Islet precursor cell (in vitro differentiated cells): ENCODE measurements at regions not wholly inside any gene's neighbourhood (a gene's known extent, or its start where the extent isn't known, plus 50 kb on each side); places are given as distances from the start of the nearest gene placed in this dataset.

Experiments
- DNase-seq: peaks from one replicate; pipeline ENCODE4 v3.0.0-alpha.2; 2018

DNA sequence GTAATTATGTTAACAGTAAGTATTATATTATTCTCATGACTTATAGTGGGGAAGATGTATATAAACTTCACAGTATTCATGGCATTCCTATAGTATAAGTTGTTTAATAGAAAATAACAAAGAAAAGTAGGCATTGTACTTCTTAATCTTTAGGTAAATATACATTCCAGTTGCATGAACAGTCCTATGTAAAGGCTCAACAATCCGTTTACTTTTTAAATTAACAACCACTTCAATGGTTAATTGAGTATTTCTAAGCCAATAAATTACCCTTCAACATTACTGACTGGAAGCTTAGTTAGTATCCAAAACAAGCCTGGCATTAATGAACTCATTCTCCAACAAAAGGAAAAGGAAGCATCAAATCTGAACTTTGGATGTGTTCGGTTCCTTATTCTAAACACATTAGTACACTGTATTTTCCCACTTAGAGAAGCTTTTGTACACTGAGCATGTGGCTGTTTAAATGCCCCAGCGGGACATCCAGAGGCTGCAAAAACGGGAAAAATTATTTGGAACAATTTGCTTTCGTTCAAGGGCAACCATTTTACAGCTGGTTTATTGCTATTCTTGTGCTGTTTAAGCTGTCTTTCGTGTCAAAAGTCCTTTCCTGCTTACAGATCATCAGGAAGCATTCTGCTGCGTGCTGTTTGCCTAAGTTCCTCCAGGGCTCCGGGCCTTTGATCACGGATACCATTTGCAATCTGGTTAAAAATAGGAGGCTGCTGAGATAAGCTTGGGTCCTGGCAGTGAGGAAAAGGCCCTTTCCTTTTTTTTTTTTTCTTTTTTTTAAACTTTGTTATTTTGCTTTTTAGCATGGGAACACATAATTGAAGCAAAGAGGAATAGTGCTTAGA lies 460.3 kb downstream of the SPRY1 start:
- DNase-seq: peak; percentile 73

DNA sequence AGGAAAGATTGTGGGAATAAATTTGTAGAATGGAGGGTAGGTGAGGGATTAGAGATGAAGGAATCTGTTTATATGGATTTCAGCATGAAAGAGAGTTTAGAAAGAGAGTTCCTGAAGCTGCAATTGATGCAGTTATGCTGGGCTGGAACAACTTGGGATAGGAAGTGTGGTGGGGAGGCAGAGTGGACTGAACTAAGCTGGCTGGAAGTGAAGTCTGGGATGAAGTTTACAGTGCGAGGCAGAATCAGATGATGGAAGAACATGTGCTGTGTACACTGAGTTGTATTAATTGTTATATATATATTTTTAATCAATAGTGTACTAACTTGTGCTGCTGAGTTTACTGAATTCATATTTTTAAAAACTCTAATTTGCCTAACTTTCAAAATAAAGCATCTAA lies 461.9 kb downstream of the SPRY1 start:
- DNase-seq: no peak

DNA sequence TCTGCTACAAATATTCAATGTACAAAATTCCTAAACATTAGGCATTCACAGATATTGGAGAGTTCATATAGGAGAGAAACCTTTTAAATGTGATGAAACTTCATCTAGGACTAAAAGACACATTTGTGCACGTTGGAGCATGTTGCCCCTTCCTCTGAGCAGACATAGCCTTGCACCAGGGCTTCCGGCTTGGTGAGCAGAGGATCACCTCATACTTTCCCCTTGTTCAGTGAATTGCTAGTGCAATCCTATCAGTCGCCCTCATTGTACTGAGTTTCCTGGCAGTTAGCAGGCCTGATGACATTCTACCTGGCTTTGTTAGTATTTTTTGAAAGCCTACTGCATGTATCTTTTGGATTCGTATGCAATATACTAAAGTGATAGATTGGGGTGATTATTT lies 466.2 kb downstream of the SPRY1 start:
- no peak for DNase-seq

DNA sequence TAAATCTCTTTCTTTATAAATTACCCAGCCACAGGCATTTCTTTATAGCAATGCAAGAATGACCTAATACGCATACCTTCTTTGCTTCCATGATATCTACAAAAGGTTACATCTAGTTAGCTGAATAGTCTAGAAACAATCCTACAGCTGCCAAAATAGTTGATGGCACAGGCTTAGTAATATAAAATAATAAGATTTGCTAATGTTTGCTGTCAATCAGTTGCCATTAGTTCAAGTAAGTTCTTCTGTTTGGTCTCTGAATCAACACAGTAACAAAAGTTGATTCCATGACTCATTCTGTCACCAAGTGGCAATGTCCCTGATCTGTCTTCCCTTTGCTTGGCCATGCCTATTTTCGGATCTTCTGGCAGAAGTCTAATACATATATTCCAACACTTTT lies 470.2 kb downstream of the SPRY1 start:
- DNase-seq: no peak

DNA sequence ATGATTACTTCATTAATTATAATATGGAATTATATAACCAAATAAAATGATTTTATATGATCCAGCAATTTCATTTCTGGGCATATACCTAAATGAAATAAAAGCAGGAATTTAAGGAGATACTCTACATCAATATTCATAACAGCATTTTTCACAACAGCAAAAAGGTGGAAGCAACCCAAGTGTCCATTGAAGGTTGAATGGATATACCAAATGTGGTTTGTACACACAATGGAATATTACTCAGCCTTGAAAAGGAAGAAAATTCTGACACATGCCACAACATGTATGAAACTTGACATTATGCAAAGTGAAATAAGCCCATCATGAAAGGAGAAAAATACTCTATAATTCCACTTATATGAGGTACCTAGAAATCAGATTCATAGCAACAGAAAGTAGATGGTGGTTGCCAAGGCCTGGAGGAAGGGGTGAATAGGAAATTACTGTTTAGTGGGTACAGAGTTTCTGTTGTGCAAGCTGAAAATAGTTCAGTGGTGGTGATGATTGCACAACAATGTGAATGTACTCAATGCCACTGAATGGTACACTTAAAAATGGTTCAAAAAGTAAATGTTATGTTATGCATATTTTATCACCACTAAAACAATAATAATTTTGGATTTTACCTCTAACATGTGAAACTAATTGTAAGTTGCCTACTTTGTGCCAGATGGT lies 471.5 kb downstream of the SPRY1 start:
- no peak for DNase-seq

DNA sequence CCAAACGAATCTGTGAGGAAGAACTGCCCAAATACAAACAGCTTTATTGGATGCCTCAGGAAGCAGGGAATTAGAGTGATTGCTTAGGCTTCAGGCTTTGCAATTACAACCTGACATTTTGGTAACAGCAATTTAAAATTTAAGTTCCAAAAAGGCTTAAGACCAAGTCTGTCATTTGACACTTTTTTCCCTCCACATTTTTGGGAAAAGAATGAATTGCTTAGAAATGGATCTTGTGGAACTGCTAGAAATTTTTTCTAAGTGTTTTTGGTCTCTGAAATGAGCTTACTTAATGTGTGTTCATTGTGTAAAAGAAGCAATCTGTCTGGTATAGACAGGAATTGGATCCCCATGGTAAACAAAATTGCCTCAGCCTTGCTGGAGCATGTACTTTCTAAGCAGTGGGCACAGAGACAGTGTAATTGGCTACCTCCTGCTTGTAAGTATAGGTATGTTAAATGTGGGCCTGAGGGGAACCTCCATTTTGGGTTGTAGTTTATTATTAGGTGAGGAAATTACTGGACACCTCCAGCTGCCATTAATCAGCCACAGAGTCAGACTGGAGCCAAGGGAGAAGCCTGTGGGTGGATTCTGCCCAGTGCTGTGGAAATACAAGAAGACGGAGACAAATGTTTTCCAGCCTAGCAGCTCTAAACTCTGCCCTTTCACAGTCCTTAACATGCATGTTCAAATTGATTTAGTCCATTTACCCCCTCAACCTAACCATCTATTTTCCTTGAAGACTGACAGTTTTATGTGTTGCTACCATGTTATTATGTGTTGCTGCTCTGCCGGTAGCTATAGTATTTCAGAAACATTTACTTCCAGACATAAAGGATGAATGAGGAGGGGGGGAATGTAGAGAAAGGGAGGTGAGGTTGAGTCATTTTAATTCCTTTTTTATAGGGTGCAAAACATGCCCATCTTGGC lies 473.0 kb downstream of the SPRY1 start:
- peak; percentile 56 for DNase-seq

DNA sequence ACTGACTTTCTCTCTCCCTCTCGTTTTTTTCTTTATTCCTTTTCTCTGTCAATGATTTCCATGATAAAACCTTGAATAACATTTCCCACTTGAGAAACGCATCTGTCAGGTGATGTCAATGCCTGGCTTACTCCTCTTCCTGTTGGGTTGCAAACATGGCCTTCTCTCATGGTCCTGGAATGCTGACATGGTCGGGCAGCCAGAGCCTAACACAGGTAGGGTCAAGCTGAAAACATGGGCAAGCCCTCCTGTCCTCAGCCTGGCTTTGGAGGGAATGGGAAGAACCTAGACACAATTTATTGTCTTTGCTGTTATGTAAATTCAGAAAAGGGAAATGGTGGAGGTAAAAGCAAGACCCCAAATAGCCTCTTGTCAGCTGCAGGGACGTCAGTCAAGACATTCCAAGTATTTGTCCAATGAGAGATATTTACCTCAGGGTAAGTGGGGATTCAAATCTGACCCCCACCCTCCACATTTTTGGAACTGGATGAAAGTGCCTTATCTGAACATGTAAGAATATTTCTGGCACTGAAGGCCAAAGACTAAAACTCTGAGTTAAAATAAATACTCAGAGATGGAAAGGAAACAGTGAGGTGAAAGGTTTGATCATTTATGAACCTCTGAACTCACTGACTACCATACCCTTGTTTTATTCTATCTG lies 473.8 kb downstream of the SPRY1 start:
- peak; percentile 62 for DNase-seq

GRCh38 chr4:123871341-123871740 lies 474.7 kb downstream of the SPRY1 start:
- peak; percentile 63 for DNase-seq

DNA sequence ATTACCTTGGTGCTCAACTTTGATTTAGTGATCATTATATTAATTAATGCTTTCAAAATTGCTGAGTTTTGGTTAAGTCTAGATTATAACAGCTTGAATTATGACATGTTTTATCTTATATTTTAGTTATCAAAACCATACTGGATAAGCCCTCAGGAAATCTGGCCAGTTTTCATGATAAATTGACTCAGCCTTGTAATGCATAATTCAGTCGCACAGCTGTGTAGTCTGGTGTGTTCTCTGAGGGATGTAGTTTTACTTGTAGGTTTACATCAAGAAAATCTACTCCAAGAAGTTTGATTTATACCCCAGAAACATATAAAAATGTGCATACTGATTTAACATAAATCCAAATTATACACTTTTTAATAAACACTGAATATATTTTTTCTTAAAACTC lies 477.5 kb downstream of the SPRY1 start:
- no peak for DNase-seq

DNA sequence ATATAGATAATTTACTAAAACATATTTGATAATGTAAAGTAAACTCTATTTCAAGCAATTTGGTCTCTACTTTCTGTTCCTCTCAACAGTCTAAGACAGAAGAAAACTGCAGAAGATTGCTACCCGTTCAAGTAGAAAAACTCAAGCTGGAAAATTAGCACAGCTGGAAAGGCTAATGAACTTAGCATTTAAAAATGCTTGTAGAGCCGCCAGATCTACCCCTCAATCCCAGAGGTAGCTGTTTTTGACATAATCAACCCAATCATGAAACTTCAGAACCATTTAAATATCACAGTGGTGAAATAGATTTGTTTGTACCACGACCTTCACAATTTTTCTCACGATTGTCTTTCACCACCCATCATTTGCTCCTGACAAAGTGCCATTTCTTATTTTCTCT lies 479.5 kb downstream of the SPRY1 start:
- no peak for DNase-seq

DNA sequence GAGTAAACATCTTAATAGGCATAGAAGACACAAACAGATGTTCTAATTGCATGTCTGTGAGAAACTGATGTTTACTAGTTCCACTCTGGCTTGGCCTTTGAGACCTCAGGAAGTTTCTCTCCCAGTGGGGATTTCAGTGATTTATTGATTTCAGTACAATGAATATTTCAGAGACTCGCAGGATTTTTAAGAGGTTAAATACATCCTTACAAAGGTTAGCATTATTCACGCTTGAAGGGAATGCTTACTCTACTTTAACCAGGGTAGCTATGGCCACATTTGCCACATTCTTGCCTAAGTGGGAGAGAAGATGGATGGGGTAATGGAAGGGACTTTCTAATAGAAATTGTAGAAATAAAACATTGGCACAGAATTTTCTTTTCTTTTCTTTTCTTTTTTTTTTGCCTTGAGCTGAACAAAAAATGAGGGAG lies 480.1 kb downstream of the SPRY1 start:
- no peak for DNase-seq

- no peak for DNase-seq
Observed at GRCh38 chr4:123877551-123877950, 481.0 kb downstream of the SPRY1 start.

DNA sequence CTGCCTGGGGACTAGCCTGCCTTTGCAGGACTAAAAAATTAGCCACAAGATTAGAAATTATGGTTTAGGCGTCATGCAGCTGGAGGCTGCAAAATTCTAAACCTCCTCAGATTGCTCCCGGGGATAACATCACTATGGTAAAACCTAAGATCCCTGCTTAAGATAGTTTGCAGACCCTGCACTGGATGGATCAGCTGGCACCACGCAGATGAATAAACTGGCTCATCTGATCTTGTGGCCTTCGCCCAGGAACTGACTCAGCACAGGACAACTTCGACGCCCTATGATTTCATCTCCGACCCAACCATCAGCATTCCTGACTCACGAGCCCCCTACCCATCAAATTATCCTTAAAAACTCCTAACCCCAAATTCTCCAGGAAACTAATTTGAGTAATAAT lies 482.4 kb downstream of the SPRY1 start:
- DNase-seq: no peak

GRCh38 chr4:123880631-123881030 lies 484.0 kb downstream of the SPRY1 start:
- DNase-seq: no peak

- no peak for DNase-seq
Observed at GRCh38 chr4:123884922-123885321, 488.3 kb downstream of the SPRY1 start.

DNA sequence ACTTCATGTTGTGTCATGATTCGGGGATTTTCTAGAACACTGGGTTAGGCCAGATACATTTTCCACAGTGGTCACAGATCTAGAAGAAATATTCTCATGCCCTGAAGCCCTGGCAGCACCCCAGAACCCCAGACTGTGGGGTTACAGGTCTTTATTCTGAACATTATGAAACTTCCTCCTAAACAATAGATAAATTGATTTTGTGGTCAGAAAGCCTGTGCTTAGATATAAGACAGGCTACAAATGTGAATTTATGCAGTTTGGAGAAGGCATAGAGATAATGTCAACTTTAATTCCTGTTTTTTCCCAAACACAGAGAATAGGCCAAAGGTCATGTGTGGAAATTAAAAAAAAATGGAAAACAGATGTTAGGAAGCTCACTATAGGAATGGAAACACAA lies 492.9 kb downstream of the SPRY1 start:
- no peak for DNase-seq

DNA sequence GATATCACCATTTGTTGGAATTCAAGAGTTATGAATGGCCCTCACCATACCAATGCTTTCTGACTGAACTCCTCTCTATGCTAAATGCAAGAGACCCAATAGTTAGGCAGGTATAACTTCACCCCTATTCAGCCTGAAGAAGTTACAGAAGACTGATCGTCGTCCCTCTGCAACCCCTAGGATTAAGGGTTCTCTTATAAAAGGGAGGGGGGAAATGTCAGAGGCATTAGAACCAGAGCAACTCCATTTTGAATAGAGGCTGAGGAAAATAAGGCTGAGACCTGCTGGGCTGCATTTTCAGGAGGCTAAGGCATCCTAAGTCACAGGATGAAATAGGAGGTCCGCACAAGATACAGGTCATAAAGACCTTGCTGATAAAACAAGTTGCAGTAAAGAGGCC lies 494.3 kb downstream of the SPRY1 start:
- DNase-seq: no peak

GRCh38 chr4:123891881-123892280 lies 495.3 kb downstream of the SPRY1 start:
- no peak for DNase-seq

DNA sequence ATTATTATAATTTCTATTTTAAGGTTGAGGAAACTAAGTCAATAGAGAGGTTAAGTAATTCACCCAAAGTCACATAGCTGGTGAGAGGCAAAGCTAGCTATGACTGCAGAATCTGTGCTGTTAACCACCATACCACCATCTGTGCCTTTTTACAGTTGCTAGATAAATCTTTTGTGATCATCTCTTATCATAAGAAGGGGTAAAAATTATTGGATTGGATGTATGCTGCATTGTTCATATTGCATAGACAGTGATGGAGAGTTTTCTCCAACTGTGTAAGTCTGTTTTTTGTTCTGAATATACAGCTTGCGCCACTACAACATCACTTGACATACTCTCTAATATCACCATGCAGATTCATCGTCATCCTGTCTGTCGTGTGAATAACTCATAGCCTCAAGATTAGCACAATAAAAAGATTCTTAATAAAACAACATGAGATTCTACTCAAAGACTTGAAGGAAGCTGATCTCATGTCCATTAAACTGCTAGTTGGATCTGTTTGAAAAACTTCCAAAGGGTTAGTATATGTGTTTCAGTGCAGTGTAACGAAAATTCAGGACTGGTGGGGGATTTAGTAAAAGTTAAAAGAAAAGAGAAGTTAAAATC lies 495.9 kb downstream of the SPRY1 start:
- DNase-seq: no peak

DNA sequence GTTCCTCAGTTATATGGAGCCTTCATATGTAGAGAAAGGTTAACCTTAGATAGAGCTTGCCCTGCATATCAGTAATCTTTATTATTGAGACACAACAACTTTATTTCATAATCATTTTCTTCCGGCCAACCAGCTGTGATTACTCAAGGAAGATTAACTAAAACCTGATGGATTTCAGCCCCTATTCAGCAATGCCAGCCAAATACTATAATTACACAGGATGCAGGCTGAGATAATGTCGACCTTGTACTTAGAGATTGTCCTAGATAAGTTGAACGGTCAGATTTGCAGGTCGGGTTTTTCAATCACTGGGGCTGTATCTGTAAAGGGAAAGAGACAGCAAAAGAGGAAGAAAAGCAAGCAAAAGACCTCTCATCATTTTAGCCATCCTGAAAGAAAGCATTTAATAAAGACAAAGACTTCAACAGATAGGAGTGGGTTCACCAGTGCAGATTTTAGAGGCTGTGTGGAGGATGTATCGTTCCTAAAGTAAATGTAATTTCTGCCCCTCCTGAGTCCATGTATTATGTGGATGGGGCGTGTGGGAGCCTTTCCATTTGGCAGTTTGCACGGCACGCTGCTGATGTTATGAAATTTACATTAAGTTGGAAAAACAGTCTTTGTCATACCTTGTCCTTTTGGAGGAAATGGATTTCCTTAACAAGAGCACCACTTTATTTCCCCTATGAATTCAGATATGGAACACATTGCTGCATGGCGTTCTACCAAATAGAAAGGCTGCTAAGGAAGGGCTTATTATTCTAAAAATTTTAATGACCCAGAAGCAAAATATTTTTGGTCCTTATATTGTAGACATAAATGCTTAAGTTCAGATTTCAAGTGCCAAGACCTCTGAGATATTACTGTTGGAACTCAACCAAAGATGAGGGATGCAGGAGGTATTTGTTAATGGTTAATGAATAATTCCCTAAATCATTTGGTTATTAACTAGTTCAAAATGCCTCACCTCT lies 496.7 kb downstream of the SPRY1 start:
- no peak for DNase-seq

- DNase-seq: no peak
Observed at GRCh38 chr4:123896446-123897071, 500.0 kb downstream of the SPRY1 start.
